HG03442 (cell line): ENCODE measurements at regions not wholly inside any gene's neighbourhood (a gene's known extent, or its start where the extent isn't known, plus 50 kb on each side); places are given as distances from the start of the nearest gene placed in this dataset.

ENCODE experiments used
- ATAC-seq: cut with Tn5 transposase; IDR thresholded peaks from one replicate; pipeline ENCODE4 v1.9.1; 2021; ENCODE audit warnings: mild to moderate bottlenecking, moderate library complexity; ENCODE audit not compliant: unreplicated experiment

DNA sequence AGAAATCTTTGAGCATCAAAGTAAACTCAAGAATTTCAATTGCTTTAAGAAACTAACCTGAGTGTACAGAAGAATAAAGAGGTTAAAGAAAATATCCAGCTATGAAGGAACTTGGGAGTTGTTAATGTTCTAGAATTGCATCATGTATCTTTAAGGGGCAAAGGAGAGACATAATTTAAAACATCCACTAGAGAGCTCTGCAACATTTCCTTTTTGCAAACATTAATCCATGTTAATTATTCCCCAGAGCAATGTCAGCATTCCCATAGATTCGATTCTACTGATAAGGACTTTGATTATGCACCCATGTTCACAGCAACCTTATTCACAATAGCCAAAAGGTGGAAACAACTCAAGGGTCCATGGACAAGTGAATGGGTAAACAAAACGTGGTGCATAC, 80.2 kb upstream of the SORBS2 start:
- ATAC-seq = no peak

GRCh38 chr4:185893500-185893899, 81.5 kb upstream of the SORBS2 start:
- ATAC-seq = no peak

DNA sequence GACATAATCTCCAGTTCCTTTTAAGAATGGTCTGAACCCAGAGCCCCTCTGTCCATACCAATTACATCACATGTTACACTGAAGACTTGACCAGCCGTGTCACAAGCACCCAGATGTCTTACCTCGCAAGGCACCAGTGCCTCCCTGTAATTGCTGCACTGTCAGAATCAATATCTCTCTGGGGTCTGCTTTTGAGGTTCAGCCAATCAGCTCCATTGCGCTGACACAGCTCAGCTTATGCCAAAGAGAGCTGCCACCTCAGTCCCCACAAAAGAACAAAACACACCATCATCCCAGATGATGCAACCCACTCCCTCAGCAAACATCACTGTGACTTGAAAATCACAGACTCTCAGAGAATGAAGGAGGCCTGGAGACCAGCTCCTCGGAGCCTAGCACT, 82.5 kb upstream of the SORBS2 start:
- no peak for ATAC-seq

DNA sequence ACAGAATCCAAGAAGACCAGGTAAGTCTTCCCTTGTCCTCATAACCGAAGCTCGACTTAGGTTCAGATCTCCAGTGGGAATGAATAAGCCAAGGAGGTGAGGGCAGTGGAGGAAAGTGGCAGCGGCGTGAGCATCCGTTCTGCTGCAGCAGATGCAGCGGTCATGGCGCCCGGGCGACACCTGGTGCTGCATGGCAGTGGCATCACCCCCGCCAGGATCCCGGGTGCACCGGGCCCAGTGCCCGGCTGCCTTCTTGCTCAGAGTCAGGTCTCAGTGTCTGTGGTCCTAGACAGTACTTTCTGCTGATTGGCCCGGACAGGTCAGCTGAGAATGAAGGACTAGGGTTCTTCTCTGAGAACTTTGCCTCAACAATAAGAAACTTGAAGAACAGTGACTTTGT, 83.4 kb upstream of the SORBS2 start:
- ATAC-seq = no peak

GRCh38 chr4:185895866-185896265, 83.9 kb upstream of the SORBS2 start:
- ATAC-seq = no peak

DNA sequence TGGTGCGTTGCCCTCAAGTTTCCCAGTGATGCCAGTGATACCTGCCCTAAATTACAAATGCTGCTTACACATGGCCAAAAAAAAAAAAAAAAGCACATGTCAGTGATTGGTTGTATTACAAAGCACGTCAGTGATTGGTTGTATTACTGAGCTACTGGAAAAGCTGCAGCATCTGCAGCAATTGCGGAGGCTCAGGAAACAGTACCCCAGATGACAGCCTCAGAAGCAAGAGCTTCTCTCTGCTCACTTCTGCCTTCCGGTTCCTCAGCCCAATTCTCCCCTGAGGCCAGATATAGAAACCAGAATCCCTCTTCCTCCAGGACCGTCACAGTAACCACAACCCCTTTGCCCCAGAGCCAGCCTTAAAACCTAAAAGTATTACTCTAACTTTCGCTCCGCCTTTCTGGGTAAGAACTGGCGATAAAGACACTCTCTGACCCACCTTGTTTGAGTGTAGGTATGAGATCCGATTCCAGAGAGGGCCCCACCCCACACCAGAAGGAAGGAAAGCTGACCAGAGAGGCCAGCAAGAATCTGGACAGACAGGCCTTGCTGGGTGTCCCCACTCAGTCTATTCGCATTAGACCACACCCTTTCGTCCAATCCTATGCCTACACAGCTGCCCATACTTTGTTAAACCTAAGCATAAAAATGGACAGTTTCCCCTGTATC, 85.0 kb upstream of the SORBS2 start:
- ATAC-seq = peak; percentile 57

- ATAC-seq = no peak
Measured at GRCh38 chr4:185898413-185898812, 86.4 kb upstream of the SORBS2 start.

- no peak for ATAC-seq
Measured at GRCh38 chr4:185899833-185900232, 87.8 kb upstream of the SORBS2 start.

- no peak for ATAC-seq
Measured at GRCh38 chr4:185902654-185903053, 90.7 kb upstream of the SORBS2 start.

- ATAC-seq = no peak
Measured at GRCh38 chr4:185903205-185903604, 91.2 kb upstream of the SORBS2 start.

- no peak for ATAC-seq
Measured at GRCh38 chr4:185904381-185904780, 92.4 kb upstream of the SORBS2 start.

DNA sequence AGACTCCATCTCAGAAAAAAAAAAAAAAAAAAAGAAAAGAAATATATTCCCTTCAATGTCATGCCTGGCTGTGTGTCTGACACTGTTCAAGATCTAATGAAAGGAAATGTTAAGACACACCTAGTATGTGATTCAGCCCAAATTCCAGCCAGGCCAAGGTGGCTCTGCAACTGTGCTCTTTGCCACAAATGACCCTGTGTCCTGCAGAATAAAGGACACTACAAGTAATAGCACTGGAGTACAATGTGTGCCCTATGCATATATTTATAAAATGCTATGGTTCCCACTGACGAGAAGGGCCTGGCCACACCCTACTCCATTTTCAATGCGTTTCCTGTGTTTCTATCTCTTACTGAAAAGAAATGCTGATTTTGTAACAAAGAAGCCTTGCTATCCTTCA, 98.0 kb upstream of the SORBS2 start:
- ATAC-seq = no peak

DNA sequence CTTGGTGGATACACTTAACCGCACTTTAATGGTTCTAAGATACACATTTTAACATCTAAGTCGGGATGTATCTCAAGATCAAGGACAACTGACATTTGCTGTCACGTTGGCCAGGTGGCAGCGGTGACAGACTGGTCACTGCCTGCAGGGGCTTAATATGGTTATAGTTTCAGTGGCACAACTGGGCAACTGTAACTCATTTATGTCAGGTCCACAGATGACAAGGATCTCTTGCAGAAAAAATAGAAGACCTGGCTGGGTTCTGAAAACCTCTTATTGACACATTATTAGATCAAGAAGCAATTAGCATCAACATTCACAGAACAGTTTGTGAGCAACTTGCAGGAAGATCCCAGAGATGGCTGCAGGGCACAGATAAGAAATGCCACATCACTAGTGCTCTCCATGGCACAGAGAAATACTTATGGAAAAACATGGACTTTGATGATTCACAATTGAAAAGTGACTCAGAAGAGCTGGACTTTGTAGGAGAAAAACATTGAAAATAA, 99.6 kb upstream of the SORBS2 start:
- ATAC-seq = no peak

DNA sequence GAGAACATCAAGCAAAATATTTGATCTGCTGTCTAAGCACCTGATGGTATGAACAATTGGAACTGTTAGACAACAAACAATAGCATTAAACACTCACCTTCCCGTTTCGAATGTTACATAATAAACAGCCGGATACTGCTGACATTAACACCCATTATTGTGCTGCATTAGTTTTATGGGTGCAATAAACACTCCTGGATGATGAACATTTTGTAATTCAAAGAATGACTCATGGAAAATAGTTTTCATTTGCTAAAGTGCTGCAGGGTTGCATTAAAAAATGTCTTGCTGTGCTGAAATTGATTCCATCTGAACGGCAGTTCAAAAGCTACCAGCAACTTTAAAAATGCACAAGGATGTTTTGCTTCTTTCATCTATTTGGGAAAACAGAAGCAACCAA, 100.8 kb upstream of the SORBS2 start:
- no peak for ATAC-seq

DNA sequence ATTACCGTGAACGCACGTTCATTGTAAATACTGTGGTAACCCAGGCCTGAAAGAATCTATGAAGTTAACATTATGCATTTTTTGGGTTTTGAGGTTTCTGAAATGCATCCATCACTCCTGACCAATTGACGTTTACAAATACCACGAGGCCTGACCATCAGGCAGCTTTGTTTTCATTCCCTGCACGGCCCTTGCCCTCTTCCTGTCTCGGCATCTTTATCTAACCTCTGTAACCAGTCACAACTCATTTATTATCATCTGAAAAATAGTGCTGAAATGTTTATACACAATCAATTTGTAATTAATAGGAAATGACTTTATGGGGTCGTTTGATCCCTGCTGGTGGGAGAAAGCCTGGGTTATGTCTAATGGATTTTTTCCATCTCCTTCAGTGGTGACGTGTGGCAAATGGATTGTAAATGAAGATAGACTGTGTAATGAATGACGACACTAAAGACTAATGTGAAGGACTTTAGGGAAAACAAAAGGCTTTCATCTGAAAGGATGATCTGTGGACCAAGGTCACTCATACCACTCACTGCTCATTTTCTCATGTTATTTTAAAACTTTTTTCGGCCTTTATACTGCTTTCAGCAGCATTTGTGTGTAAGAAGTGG, 102.7 kb upstream of the SORBS2 start:
- no peak for ATAC-seq

DNA sequence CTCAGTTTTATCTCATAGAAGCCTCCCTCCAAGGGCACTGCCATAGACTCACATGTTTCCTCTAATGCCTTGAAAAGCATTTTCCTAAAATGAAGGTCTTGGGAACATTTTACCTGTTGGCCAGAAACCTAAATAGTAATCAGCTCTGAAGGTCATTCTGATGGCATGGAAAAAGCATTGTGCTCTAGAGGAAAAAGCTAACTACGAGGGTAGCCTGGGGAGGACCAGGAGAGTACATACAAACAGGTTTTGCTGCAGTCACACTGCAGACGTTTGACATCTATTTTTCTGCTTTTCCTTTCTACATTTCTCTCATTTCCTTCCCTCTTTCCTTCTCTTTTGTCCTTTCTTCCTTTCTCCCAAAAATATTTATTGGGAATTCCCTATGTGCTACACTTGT, 103.3 kb upstream of the SORBS2 start:
- ATAC-seq = no peak

DNA sequence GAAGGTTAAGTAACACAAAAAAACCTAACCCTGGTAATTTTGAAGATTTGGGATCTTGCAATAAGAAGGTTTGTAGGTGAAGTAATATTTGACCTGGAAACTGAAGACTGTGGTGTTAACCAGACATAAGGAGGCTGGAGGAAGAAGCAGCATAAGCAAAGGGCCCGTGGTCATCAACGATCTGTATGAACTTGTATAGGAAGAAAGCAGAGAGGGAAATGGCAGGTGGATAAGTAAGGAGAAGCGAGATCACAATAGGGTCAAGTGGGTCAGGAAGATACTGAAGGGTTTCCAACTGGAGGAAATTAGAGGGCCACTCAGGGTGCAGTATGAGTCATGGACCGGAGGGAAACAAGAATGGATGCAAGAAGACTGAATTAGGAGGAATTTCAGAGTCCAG, 103.8 kb upstream of the SORBS2 start:
- ATAC-seq = no peak

DNA sequence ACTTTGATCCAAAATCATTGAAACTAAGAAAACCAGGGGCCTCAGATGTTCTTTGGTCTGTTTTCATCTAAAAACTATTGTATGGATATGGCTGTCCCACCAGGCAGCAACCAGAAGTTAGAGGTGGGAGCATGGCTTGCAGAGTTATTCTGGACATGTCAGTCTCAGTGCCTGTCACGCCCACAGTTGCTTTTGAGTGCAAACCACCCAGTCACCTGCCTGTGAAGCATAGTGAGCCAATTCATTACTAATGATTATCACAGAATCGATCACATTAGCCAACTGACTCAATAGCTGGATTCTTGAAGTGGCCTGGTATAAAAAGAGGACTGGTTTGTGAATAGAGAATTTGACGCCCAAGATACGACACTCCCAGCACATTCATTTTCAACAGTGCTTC, 104.2 kb upstream of the SORBS2 start:
- no peak for ATAC-seq

GRCh38 chr4:185916683-185917082, 104.7 kb upstream of the SORBS2 start:
- ATAC-seq = no peak

DNA sequence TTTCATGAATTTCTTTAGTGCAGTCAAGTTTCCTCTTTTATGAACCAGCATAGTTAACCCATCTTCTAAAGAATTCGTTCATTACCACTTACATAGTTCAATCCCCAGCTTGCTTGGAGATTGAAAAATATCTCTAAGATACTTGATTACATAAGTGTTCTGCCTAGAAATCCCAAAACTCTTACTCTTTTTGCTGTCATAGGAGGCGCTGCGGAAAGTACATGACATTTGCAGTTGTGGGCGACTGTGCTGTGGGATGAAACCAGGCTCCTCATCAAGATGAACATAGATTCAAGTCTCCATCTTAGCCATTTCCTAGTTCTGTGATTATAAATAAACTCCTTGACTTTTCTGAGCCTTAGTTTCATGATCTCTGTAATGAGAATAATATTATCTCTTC, 107.1 kb upstream of the SORBS2 start:
- no peak for ATAC-seq

DNA sequence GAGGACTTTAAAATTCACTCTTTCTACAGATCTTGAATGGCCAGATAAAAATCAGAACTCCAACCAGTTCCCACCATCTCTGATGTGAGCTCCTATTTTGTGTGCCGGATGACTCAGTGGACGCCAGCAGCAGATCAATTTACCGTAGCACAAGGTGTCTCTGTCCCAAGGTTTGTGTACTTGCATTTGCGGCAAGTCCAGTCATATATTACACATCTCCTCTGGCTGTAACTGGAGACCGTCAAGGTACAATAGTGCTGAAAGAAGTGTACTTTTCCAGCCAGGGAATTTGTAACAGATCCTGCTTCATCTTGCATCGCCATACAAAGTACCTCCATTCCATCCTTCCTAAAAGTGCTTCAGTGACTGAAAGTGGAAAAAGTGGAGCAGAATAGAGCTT, 108.2 kb upstream of the SORBS2 start:
- no peak for ATAC-seq

DNA sequence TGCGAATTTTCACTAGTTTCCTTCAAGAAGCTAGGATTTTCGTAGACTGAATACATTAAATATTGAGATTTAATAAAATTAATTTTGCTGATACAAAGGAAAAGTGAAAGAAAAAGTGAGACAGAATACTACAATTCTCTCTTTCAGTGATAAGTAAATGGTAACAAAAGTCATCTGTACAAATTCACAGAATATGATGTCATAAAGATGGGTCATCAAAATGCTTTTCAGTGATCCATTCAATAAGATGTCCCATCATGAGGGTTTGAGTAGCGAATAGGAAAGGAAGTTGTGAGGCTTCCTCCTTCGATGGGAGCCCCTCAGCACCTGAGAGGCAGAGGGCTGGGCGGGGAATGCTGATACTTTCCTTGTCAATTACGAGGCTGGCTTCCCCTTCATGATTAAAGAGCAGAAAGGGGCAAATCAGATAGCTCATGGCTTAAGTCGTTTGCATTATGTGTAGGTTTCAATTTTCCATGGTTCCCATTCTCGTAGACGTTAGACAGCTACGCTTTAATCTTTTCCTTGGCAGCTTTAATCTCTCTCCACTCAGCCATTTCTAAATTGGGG, 108.8 kb upstream of the SORBS2 start:
- ATAC-seq = no peak
